Stimulated activated naive CD4-positive, alpha-beta T cell (primary cell): ENCODE measurements at regions not wholly inside any gene's neighbourhood (a gene's known extent, or its start where the extent isn't known, plus 50 kb on each side); places are given as distances from the start of the nearest gene placed in this dataset.

ENCODE experiments used
- DNase-seq, 6 experiments: peaks; one replicate each; lab custom pipeline; 2025; lab: John Stamatoyannopoulos, UW

DNA sequence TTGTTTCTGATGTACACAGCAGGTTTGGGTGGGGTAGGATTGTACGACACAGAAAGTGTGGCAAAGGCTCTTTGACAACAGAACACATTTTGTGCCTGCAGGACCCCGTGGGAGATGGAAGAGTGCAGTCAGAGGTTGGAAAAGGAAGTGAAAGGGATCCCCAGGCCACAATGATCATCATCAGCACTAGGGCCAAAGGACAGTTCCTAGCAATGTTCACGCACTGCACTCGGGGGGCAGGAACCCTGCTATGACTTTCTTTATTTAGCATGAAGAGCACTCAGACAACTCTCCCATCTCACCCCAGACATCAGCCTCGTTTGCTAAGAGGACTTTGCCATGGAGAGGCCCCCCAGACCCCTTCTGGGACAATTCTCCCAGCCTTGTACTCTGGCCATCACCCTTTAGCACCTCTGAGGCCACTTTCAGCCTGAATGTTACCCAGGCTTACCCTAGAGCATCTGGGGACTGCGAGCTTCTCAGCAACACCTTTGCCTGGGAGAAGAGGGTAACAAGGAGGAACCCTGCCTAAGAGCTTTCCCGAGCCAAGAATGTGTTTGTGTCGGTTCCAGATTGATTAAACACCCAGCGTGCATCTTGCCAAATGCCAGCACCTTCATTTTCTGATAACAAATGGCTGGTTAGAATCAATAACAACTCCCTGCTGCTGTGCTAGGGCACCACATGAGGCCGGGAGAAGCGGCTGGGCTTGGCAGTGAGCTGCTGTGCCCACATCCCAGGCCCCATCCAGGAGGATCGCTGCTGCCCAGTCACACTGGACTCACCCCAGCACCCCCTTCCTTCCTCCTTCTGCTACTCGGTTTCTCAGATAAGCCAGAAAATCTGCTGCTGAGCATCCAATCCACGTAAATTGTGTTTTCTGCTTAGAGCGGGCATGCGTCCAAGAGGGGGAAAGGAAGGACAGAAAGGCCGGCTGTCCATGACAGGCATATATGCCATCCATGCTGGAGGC lies 633.1 kb downstream of the AJAP1 start:
- no peak for DNase-seq

DNA sequence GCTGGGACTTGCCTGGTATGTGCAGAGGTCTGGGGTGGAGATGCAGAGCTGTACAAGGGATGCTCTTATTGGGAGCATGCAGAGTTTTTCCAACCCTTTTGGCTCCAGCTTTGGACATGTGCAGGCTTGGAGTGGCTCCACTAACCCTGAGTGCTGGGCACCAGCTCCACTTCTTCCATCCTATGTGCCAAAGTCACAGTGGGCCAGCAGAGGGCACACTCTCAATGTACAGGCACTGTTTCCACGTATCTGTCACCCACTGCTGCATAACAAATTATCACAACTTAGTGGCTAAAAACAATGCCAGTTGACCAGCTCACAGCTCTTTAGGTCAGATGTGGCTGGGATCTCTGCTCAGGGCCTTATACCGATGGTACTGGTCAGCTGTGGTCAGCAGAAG lies 631.8 kb downstream of the AJAP1 start:
- DNase-seq: peak in 2 of 6 experiments; percentile 21

DNA sequence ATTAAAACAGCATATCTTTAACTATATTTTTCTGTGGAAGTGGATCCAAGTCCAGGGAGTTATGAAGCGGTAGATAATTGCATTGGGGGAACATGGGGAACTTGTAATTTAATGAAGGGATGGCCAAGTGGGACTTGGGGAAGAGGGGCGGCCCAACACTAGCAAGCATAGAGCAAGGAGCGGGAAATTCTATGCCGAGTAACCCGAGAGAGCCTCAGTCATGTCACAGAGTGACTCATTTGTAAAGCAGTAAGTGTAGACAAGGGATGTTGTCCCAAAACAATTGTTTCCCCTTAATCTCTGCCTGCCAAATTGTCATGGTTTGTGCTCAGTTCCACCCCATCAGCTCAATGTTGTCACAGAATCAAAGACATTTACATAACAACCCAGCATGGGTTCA lies 620.1 kb downstream of the AJAP1 start:
- DNase-seq: no peak

DNA sequence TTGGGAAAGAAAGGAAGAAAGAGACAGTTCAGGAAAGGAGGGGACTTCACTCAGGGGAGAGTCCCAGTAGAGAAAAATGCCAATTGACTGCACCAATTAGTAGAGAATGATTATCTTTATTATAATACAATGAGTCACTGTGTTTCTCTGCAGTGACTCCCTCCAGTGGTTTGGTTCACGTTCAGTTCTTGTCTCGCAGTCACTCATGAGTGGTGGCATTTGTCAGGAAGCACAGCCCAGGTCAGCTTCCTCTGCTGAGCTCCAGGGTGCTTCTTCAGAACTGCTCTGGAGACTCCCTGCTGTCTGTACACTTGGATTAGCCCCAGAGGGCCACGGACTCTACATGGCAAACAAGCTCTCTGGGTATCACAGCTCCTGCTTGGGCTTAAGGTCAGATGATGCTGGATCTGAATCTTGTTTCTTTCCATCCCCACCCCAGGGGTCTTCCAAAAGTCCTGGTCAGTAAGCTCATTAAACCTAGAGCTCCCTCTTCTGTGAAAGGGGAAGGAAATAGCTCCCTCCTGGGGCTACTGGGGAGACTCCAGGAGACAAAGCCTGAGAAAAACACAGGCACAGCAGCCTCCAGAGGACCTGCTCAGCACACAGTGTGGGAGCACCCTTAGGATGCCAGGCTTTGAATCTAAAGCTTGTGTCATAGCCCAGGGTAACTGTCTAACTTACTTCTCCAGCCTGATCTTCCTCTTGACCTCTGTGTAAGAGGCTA lies 619.0 kb downstream of the AJAP1 start:
- DNase-seq: no peak

DNA sequence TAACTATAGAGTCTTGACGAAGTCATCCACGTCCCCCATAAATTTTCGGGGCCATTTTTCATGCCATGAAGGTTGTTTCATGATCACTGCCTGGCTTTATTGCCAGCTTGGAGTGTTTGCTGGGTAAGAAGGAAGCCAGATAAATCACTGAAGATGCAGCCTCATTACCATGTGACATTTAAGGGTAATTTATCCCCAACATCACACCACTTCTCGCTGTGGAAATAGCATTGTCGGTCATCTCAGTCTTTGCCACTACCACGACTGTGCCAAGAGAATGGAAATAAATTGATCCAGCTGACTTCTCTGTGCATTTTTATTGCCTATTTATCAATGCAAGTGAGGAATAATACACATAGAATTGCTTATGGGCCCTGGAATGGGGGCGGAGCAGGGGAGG lies 617.9 kb downstream of the AJAP1 start:
- DNase-seq: no peak

DNA sequence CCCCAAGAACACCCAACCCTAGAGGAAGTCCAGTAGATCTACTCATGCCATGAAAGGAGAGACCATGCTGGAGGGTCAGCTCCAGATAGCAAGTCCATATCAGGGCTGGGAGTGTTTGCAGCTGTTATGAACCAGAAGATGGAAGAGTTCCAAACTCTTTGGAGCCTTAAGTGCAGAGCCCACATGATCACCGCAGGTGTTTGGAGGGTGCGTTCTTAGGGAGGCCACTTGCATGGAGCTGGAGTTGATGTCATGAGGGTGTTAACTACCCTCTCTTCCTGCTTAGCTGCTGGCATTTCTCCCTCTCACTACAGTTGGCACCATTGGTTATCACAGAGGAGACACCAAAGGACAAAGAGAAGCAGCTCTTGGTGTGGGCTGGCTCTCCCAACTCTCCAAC lies 616.9 kb downstream of the AJAP1 start:
- no peak for DNase-seq

DNA sequence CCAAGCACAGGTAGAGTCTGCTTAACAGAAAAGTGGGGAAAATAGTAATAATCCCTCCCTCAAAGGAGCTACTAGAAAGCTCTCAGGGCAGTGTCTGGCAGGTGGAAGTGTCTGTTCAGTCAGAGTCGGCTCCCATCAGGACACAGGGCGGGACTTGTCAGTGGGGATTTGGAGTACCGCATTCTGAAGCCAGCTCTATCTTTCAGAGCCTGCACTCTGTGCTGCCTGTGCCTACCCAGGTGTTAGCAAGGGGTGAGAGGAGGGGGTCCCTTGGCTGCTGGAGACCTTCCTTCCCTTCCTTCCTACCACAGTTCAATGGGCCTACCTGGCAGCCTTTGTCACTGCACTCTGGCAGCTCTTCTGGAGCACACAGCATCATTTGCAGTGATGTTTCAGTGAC lies 615.5 kb downstream of the AJAP1 start:
- DNase-seq: no peak

DNA sequence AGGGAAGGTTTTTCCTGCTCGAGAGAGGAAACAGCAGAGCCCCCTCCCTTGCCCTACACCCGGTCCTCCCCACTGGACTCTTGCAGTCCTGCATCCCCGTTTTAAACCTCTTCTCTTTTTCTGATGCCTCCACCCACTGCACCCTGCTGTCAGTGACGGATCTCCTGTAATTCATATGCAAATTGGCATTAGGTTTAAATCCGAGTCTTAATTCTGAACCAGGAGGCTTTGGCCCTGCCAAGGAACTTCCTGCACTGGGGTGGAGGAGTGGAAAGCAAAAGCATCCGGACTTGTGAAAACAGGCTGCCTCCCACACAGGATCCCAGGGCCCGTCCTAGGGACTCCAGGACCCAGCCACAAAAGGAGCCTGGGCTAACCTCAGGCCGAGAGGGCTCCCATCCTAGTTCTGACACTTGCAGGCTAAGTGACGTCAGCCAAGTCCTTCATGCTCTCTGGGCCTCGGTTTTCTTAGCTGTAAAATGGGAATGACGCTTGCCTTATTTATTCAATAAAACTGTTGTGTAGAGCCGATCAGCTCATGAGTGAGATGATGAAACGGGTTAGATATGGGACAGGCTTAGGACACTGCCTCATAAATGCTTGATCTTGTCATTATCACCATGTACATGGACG lies 613.3 kb downstream of the AJAP1 start:
- no peak for DNase-seq

DNA sequence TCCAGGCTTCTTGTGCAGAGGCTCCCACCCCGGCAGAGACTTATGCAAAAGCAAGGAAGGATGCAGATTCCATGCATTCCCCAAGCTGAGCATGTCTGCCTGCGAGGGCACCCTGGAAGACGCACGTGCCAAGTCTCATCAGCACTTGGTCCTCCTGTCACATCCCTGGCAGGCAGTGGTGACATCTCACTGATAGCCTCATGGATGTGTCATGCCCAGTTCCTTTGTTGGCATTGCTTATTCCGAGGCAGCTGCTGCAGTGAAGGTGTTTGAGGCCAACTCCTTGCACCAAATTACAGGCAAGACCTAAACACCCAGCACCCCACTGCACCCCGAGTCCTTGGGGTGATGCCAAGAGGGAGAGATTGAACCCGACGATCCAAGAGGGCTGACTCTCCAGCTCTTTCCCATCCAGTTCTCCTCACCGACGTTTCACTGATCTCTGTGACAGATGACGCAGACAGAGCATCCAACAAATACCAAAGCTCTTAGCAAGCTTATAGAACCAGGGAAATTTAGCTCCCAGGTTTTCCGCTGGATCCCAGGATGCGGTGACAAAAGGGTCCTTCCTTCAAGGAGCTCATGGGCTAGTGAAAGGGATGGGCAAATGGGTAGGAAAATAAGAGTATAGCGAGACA lies 611.1 kb downstream of the AJAP1 start:
- no peak for DNase-seq

DNA sequence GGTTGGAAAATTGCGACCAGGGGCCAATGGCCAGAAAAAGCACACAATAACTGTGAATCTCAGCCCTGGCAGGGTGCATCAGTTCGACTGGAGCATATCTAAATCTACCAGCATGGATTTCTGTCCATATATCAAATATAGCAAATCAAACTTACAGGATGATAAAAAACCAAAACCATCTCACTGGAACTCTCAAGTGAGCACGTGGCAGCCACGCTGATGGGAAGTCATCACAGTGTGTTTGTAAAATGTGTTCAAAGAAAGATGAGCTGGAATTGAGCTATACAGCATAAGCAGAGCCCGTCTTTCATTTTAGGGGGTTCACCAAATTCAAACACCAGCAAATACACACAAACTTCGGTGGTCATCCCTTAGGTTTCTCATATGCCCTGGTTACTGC lies 610.1 kb downstream of the AJAP1 start:
- no peak for DNase-seq

DNA sequence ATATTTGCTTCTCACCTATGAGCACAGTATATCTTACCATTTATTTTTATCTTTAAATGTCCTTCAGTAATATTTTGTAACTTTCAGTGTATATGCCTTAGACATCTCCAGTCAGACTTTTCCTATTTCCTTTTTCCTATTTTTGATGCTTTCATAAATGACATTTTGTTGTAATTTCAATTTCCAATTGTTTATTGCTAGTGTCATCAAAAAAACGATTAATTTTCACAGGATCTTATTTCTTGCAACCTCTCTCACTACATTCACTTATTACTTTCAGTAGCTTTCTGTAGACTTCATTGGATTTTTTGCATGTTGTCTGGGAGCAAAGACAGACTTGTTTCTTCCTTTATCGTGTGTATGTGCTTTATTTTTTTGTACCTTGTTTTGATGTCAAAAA lies 602.4 kb downstream of the AJAP1 start:
- DNase-seq: no peak

DNA sequence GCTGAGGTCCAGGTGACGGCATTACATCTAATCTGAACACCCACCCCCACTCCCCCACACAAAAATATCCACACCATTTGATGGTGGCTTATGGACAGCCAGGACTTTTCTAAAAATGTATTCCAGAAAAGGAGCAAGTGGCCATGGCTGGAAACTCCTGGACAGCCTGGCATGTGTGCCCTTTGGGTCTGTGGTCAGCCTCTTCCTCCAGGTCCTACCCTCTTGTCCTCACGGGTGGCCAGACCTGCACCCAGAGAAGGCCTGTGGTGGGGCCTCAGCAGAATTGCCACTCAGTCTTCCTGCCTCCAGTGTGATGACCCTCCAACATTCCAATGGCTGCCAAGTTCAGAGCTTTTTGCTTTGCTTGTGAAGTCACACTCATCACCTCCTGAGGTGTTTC lies 600.6 kb downstream of the AJAP1 start:
- DNase-seq: no peak

DNA sequence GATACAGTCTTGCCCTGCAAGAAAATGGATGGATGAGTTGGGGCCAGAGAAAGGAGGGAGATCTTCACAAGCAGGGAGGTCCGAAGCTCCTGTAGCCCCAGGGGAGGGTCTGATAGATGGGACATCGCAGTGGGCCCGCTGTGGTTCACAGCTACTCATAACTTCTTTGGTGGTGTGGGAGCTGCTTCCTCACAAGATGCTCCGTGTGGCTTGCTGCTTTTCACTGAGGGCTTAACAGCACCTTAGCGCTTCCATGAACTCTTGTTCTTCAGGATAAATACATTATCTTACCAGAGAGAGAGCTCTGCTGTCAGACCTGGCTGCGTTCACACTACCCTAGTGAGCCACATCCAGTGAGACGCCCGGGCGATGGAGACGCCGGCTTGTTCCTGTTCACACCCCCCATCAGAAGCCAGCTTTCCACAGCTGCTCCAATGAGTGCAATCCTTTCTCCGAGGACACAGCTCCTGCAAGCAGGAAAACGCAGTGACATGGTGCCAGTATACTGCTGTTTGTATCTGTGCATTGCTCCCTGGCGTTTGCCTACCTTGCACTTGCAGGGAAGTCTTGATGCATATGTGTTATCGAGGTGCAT lies 599.8 kb downstream of the AJAP1 start:
- no peak for DNase-seq

DNA sequence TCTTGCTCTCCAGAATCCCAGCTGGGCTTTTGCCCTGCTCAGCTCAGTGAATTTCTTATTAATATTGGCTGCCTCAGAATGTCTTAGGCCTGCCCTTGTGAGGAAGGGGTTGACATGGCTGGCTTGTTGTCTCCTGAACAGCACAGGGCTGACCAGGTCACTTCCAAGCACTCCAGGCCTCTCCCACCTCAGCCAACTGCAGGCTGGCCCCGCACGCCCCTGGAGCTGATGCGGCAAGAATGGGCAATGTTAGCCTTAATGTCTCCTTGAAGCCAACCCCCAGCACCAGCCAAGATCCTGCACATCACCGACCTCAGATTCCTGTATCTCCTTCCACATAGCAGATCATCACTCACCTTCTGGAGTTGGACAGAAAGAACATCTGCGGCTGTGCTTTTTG lies 598.6 kb downstream of the AJAP1 start:
- no peak for DNase-seq

DNA sequence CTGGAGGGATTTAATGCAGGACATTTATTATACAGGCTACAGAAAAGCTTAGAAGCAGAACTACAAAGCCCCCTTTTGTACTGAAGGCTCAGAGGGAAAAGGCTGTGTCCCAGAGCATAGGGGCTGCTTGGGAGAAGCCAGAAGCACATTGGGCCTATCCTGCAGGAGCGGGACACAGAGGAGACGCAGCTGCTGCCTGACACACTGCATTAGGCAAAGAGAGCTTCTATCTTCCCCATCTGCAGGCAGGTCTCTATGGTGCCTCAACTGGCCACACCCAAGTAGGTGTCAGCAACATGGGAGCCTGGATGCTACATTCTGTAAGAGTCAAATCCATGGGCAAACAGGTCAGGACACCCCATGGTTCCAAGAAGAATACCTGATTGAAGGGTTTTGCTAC lies 595.9 kb downstream of the AJAP1 start:
- DNase-seq: no peak

DNA sequence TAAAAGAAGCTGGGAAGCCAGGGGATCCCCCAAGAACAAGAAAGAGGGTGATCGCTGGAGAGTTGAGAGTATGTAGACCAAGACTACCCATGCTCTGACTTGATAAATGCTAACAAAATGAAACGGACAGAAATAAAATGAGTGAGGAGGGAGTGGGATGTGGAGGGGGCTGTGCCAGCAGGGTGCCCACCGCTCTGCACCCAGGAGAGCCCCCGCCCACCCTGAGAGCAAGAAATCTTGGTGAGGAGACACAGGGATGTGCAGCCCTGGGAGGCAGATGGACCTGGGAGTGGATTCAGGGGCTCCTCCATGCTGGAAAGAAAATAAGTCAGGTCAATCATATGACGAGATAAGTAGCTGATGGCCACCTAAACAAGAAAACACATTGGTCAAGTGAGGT lies 590.9 kb downstream of the AJAP1 start:
- DNase-seq: no peak

DNA sequence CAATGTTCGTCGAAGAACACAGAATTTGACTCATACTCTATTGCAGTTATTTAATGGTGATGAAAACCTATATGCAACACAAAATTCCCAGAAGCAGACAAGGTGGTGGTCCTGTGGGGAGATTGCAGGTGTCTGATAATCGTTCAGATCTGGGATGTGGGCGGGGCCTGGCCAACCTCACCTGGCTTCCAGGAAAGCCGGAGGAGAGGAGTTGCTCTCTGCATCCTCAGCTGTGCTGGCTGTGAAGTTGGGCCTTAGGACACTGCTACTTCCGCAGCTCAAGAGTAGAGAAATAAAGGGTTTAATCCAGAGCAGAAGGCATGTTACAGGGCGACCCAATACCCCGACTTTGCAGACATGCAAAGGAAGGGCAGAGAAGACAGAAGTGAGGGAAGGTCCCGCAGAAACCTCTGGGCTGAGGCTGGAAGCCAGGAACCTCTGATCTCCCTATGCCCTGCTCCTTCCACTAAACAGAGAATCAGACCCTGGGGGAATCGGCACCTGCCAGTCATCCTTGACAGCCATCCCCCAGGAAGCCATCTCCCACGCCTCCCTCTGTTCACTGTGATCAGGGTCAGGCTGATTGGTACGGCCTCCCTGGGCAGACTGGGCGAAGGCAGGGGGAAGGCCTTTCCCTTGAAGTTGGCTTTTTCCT lies 590.3 kb downstream of the AJAP1 start:
- no peak for DNase-seq

DNA sequence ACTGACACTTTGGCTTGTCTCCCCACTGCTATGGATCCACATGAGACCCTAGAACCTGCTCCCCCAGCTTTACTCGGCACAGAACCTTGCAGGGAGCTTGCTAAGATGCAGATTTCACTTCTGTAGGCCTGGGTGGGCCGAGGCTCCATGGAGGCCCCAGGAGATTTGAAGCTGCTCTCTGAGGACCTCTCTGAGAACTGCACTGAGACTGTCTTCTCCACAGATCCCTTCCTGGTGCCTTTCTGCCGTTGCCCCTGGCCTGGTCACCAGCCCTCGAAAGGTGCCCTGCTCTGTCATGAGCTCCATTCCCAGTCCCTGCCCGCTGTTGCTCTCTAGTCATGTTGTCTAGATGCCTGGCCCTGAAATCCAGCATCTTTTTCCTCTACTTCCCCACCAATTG lies 588.4 kb downstream of the AJAP1 start:
- no peak for DNase-seq

DNA sequence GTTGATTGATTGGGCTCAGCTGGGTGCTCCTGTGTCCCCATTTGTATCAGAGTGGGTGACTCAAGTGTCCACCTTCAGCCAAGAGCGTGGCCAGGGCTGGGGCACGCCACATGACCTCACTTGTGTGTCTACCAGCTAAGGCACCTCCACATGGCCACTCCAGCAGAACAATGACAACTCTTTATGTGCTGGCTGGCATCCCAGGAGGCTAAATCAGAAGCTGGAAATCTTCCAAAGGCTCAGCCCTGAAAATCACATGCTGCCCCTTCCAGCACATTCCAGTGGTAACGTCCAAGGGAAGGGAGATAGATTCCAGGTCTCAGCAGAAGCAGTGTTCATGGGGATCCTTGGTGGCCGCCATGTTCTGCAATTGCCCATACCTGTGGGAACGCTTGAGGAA lies 585.5 kb downstream of the AJAP1 start:
- no peak for DNase-seq

DNA sequence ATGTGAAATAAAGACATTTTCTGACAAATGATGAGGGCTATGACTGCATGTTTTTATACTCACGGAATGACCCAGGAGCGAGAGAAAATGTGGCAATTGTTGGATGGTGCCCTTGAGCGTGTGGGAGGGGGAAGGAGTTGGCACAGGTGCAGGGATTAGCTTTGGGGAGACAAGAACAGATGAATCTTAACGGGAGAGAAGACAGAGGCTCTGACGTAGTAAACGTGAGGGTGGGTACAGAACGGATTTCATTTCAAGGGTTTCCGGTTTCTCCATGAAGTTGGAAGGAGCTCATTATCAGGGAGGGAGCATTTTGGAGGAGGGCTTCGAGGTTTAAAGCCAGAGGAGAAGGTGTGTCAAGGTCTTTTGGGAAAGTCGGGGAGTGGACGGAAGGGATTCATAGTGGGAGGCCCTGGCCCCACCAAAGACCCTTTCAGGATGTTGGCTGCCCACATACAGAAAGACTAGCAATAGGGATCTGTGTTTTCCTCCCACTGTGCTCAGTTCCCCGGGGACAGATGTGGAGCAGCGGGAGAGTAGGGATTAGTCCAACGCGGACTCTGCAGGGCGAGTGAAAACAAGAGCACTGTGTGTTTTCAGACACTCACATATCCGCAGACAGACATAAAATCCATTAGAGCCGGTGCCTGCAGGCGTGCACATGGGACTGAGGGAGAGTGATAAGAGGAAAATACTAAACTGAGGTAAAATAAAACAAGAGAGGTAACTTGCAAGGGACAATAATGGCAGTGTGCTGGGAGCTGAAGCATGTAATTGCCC lies 584.1 kb downstream of the AJAP1 start:
- no peak for DNase-seq
